Neural cell (in vitro differentiated cells): ENCODE measurements at regions not wholly inside any gene's neighbourhood (a gene's known extent, or its start where the extent isn't known, plus 50 kb on each side); places are given as distances from the start of the nearest gene placed in this dataset.

Experiments used
- EP300 ChIP-seq: fragments of 450-650 bp; conservative IDR thresholded peaks from 2 replicates; pipeline ENCODE4 v1.6.1; 2014; ENCODE audit warnings: antibody characterized with exemption, mild to moderate bottlenecking, moderate library complexity; ENCODE audit not compliant: poor library complexity, severe bottlenecking
- EZH2 ChIP-seq: fragments of 200-600, 300-800 bp; shearing (Covaris generic), sonication (generic); IDR thresholded peaks from 2 replicates; pipeline ENCODE4 v1.6.1; 2014; ENCODE audit warnings: antibody characterized with exemption, low read length, borderline replicate concordance, mild to moderate bottlenecking; ENCODE audit not compliant: insufficient read depth, poor library complexity, severe bottlenecking
- MXI1 ChIP-seq: fragments of 450-650 bp; conservative IDR thresholded peaks from 2 replicates; pipeline ENCODE4 v1.6.1; 2014; ENCODE audit warnings: antibody characterized with exemption, mild to moderate bottlenecking; ENCODE audit not compliant: poor library complexity, severe bottlenecking
- POLR2AphosphoS5 ChIP-seq: IDR thresholded peaks from 2 replicates; pipeline ENCODE4 v1.6.1; 2012
- RAD21 ChIP-seq: fragments of 450-650 bp; conservative IDR thresholded peaks from 2 replicates; pipeline ENCODE4 v1.6.1; 2014; ENCODE audit warnings: antibody characterized with exemption, mild to moderate bottlenecking, moderate library complexity
- SMC3 ChIP-seq: fragments of 450-650 bp; conservative IDR thresholded peaks from 2 replicates; pipeline ENCODE4 v1.6.1; 2014; ENCODE audit warnings: antibody characterized with exemption, mild to moderate bottlenecking, moderate library complexity; ENCODE audit not compliant: poor library complexity
- TAF1 ChIP-seq: IDR thresholded peaks from 2 replicates; pipeline ENCODE4 v1.6.1; 2012; ENCODE audit warnings: low read depth
- TF ChIP-seq, protein P1 (sequence below): fragments of 450-650 bp; IDR thresholded peaks from 2 replicates; pipeline ENCODE4 v1.5.1; 2014; ENCODE audit warnings: antibody characterized with exemption, mild to moderate bottlenecking, moderate library complexity; ENCODE audit not compliant: poor library complexity, severe bottlenecking

DNA sequence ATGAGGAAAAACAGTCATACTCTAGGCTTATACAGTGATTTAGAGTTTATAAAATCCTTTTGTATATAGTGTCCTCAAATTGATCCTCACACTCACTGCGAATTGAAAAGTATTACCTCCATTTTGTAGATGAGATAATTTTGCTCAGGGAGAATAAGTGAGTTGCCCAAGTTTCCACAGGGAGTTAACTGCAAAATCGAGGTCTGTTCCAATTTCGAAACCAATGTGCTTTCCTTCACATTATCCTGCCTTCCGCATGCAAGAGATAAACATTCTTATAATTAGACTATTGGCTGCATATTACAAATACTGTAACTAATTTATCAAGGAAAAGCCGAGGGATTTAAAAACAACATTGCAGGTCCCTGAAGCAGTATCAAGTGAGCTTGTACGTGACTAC lies 667.0 kb downstream of the SQOR start:
- TF ChIP-seq, protein P1, sequence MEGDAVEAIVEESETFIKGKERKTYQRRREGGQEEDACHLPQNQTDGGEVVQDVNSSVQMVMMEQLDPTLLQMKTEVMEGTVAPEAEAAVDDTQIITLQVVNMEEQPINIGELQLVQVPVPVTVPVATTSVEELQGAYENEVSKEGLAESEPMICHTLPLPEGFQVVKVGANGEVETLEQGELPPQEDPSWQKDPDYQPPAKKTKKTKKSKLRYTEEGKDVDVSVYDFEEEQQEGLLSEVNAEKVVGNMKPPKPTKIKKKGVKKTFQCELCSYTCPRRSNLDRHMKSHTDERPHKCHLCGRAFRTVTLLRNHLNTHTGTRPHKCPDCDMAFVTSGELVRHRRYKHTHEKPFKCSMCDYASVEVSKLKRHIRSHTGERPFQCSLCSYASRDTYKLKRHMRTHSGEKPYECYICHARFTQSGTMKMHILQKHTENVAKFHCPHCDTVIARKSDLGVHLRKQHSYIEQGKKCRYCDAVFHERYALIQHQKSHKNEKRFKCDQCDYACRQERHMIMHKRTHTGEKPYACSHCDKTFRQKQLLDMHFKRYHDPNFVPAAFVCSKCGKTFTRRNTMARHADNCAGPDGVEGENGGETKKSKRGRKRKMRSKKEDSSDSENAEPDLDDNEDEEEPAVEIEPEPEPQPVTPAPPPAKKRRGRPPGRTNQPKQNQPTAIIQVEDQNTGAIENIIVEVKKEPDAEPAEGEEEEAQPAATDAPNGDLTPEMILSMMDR = no peak
- TF ChIP-seq TAF1 = no peak
- TF ChIP-seq EP300 = no peak
- no peak for TF ChIP-seq MXI1
- TF ChIP-seq POLR2AphosphoS5 = no peak
- TF ChIP-seq SMC3 = no peak
- TF ChIP-seq EZH2 = no peak
- no peak for TF ChIP-seq RAD21
